ENCODE measurements at regions not wholly inside any gene's neighbourhood (a gene's known extent, or its start where the extent isn't known, plus 50 kb on each side); places are given as distances from the start of the nearest gene placed in this dataset.

- DNase-seq, result no peak
Observed at GRCh38 chr1:56390934-56391731, 188.2 kb downstream of the PLPP3 start.

GRCh38 chr1:56390232-56390867 lies 189.0 kb downstream of the PLPP3 start:
- peak; percentile 45 for DNase-seq

GRCh38 chr1:56389813-56390212 lies 189.6 kb downstream of the PLPP3 start:
- no peak for DNase-seq

DNA sequence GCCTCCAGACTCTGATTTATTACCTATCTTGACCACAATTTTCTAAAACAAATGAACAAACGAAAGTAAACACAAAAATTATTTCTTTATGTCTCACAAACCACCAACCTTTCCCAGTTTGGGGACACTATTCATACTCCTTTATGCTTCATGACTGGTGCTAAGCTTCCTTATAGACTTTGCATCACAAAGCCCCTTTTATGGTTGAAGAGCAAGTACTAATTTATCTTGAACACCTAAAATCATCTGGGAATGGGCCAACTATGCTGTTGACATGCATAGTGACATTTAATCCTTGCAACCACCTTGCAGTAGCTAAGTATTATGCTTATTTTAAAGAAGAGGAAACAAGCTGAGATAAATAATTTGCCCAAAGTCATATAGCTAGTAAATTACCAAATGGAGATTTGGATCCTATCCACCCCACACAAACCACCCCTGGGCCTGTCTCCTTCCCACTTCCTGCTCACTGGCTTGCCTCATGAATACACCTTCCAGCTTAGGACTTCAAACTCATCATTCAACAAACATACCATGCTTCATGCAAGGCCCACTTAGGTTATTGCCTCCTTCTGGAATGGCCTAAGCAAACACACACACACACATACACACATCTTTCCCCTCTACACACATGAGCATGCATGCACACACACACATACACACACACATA lies 192.2 kb downstream of the PLPP3 start:
- DNase-seq, result peak; percentile 16

- no peak for DNase-seq
Observed at GRCh38 chr1:56385314-56385713, 194.0 kb downstream of the PLPP3 start.

DNA sequence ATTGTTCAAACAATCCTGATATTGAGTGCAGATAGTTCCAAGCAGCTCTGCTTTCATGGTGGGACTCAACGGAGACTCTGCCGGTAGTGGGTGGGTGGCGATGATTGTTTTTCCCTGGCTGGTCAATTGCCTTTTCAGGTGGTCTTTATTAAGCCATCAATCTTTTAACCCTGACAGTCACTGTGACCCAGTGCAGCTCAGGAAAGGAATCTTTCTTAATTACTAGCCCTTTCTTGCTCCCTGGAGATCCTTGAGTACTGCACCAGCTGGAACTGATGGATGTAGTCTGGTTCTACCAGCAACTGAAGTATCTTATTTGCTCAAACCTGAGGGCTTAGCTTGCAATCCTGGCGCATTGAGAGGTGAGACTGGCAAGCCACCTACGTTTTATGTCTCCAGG lies 196.4 kb downstream of the PLPP3 start:
- peak; percentile 20 for DNase-seq

- DNase-seq, result no peak
Observed at GRCh38 chr1:56380531-56380930, 198.8 kb downstream of the PLPP3 start.

DNA sequence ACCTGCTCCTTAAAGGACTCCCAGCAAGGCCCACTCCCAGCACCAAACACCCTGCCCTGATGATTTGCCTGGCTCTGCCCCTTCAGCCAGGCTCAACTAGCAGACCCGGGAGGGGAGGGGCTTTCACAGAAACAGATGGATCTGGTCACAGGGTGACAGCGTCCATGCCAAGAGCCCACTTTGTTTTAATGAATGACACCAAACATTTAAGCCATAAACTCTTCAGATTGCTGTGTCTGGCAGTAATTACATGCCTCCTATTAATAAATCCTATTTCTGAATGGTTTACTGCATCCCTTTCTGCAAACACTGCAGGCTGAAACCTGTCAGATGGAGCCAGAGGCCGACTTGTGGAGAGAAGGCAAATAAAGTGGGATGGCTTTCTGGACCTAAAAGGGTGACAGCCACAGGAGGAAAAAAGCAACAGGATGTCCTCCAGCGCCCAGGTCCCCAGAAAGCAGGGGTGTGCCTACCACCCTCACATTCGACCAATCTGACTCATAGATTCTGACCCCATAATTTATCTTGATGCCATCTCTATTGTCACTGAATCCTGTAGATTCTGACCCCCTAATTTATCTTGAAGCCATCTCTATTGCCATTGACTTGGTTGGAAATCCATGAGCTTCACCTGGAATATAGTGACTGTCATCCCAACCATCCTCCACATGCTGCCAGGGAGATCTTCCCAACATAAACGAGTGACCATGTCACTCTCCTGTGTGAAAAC lies 200.9 kb downstream of the PLPP3 start:
- DNase-seq, result no peak

DNA sequence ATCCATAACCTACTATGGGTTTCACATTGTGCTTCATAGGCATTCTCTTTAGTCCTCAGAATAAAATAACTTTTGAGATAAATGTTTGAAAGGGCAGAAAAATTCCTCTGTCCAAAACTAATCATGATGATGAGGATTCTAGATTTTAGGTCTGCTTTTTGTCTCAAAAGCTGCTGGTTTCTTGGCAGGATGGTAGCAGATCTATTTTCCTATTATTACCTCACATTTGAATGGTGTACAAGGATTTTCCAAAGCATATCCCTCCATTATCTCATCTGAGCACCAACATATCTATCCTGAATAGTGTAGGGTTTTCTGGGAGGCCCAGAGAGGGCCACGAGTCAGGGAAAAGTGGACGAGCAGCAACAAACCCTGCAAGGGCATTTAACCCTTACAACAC lies 201.9 kb downstream of the PLPP3 start:
- no peak for DNase-seq

DNA sequence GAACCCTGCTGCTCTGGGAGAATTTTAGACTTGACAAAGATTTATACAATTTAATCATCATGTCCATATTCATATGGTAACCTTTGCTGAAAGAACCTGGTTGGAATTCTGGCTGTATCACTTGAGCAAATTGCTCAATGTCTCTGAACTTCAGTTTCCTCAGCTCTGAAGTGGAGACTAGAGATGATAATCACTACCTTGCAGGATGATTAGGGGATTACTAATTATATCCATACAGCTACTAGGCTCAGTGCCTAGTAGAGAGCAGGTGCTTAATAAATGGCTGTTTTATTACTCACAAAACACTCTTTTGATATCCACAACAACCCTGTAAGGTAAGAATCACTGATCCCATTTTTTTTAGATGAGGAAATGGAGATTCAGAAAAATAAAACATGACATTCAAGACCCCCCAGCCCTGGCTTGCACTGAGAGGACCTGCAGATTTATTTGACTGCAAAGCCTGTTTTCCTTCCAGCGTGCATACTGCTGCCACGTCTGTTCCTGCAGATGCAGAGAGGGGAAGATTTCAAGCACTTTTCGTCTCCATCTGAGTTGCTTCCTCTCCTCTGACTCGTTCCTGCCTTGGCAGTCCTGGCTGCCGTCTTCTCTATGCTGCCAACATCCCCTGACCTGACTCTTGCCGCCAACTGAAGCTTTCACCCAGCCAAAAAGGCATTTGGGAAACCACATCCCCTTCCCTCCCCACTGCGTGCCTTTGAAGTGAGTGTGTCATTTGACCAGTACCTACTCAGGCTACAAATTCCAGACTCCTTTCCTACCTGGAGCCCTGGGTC lies 203.0 kb downstream of the PLPP3 start:
- no peak for DNase-seq

GRCh38 chr1:56375326-56375804 lies 204.0 kb downstream of the PLPP3 start:
- DNase-seq, result peak; percentile 73

- DNase-seq, result peak; percentile 98
Observed at GRCh38 chr1:56374026-56374974, 205.1 kb downstream of the PLPP3 start.

DNA sequence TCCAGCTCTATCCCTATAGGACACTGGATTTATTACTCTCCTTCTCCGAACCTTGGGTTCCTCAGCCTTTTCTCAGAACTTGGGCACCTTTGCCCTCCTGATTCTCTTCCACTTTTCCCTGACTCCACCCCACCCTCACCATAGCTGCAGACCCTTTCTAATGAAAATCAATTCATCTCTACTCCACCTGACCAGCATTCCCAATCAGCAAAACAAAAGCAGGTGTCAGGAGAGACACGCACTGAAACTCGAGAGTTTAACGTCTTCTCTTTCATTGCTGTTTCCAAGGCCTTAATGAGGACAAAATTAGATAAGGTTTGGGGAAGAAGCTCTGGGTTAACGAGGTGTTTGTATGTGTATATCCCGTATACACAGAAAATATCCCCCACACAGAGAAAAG lies 208.8 kb downstream of the PLPP3 start:
- peak; percentile 44 for DNase-seq

GRCh38 chr1:56363007-56363770 lies 216.2 kb downstream of the PLPP3 start:
- no peak for DNase-seq

- no peak for DNase-seq
Observed at GRCh38 chr1:56360021-56360420, 219.3 kb downstream of the PLPP3 start.

DNA sequence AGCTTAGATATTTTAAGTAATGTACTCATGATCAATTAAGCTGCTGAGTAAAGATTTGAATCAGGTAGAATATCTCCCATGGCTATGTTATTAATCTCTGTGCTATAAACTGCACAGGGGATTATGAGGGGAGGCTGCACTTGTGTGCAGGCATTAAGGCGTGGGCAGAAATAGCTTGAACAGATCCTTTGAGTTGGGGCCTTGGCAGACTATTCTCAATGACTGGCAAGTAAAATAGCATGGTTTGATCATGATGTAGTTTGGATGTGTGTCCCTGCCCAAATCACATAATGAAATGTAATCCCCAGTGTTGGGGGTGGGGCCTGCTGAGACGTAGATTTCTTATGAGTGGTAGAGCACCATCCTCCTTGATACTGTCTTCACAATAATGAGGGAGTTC lies 220.3 kb downstream of the PLPP3 start:
- no peak for DNase-seq

GRCh38 chr1:56357927-56358690 lies 221.3 kb downstream of the PLPP3 start:
- DNase-seq, result no peak

DNA sequence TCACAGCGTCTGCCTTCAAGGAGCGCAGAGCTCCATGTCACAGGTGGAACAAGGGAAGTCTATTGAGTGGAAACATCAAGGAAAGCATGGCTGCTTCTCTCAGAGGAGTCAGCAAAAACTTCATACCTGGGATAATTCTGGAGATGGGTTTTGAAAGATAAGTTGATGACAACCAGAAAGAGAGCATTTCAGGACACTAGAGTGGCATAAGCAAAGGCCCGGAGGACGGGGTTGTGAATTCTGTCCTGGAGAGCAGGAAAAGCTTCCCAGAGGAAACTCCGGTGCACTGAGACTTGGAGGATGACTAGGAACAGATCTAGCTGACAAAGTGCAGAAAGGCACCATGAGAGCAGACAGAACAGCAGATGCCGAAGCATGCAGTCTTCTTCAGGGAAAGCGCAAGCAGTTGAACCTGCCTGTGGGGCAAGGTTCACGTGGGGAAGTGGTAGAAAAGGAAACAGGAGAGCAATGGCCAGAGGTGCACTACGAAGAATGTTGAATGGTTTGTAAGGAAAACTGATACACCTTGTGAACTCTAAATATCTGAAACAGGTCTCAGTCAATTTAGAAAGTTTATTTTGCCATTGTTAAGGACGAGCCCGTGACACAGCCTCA lies 222.9 kb downstream of the PLPP3 start:
- DNase-seq, result no peak

GRCh38 chr1:56355918-56356317 lies 223.4 kb downstream of the PLPP3 start:
- no peak for DNase-seq

All from NCI-H2171 treated with DMSO at 0.1 percent for 48 hours (cell line).